22Rv1 (cell line): ENCODE measurements at regions not wholly inside any gene's neighbourhood (a gene's known extent, or its start where the extent isn't known, plus 50 kb on each side); places are given as distances from the start of the nearest gene placed in this dataset.

ENCODE experiments used
- H3K27ac ChIP-seq: fragments of 450-650 bp; 2 replicates; pipeline ENCODE4 v1.5.1; 2017
- CTCF ChIP-seq: fragments of 450-650 bp; IDR thresholded peaks from 2 replicates; pipeline ENCODE4 v1.5.1; 2017; ENCODE audit warnings: mild to moderate bottlenecking
- ZFX ChIP-seq: fragments of 450-650 bp; IDR thresholded peaks from 2 replicates; pipeline ENCODE4 v1.6.1; 2017; ENCODE audit warnings: antibody characterized with exemption, borderline replicate concordance

- no peak for TF ChIP-seq ZFX
- no peak for TF ChIP-seq CTCF
- no peak overlapping the region for H3K27ac ChIP-seq
Observed at GRCh38 chr6:23964865-23965264, 161.2 kb upstream of the NRSN1 start.

- H3K27ac ChIP-seq: no peak overlapping the region
- TF ChIP-seq CTCF (no peak), ZFX (no peak)
Observed at GRCh38 chr6:23969344-23969743, 156.7 kb upstream of the NRSN1 start.

- no peak overlapping the region for H3K27ac ChIP-seq
- no peak for TF ChIP-seq CTCF
- TF ChIP-seq ZFX: no peak
Observed at GRCh38 chr6:23977706-23978105, 148.3 kb upstream of the NRSN1 start.

- no peak overlapping the region for H3K27ac ChIP-seq
- TF ChIP-seq ZFX (no peak), CTCF (no peak)
Observed at GRCh38 chr6:23980965-23981364, 145.1 kb upstream of the NRSN1 start.

GRCh38 chr6:23981923-23982322 is 144.1 kb upstream of the NRSN1 start:
- TF ChIP-seq CTCF (no peak), ZFX (no peak)
- H3K27ac ChIP-seq: no peak overlapping the region

- no peak overlapping the region for H3K27ac ChIP-seq
- TF ChIP-seq ZFX (no peak), CTCF (no peak)
Observed at GRCh38 chr6:23983735-23984134, 142.3 kb upstream of the NRSN1 start.

- TF ChIP-seq ZFX (no peak), CTCF (no peak)
Observed at GRCh38 chr6:23985015-23985414, 141.0 kb upstream of the NRSN1 start.

More at GRCh38 chr6:23985015-23985414, 141.0 kb upstream of the NRSN1 start:
- H3K27ac ChIP-seq: no peak overlapping the region
